ENCODE measurements at regions not wholly inside any gene's neighbourhood (a gene's known extent, or its start where the extent isn't known, plus 50 kb on each side); places are given as distances from the start of the nearest gene placed in this dataset.

GRCh38 chr13:34028496-34029442 is 210.8 kb downstream of the RFC3 start:
- TF ChIP-seq GATA3 (IDR thresholded peaks at IDR 0.05; ENCODE audit: low read depth, low read length) (no peak), GATA2 (IDR thresholded peaks at IDR 0.05; ENCODE audit: low read depth, low read length) (no peak)

DNA sequence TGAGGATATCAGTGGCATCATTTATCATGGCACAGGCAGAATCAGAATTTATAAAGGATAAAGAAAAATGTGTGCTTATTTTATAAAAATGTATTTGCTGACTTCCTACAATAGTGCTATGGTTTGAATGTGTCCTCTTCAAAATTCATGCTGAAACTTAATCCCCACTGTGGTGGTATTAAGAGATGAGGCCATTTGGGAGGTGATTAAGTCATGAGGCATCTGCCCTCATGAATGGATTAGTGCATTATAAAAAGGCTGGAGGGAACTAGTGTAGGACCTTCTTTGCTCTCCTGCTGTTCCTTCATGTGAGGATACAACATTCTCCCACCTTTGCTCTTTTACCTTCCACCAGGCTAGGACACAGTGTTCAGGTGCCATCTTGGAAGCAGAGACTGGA is 212.8 kb downstream of the RFC3 start:
- TF ChIP-seq GATA3 (IDR thresholded peaks at IDR 0.05; ENCODE audit: low read depth, low read length) (no peak), GATA2 (IDR thresholded peaks at IDR 0.05; ENCODE audit: low read depth, low read length) (no peak)

- TF ChIP-seq GATA3 (IDR thresholded peaks at IDR 0.05; ENCODE audit: low read depth, low read length) = no peak
- no peak for TF ChIP-seq GATA2 (IDR thresholded peaks at IDR 0.05; ENCODE audit: low read depth, low read length)
Measured at GRCh38 chr13:34031610-34032009, 213.7 kb downstream of the RFC3 start.

DNA sequence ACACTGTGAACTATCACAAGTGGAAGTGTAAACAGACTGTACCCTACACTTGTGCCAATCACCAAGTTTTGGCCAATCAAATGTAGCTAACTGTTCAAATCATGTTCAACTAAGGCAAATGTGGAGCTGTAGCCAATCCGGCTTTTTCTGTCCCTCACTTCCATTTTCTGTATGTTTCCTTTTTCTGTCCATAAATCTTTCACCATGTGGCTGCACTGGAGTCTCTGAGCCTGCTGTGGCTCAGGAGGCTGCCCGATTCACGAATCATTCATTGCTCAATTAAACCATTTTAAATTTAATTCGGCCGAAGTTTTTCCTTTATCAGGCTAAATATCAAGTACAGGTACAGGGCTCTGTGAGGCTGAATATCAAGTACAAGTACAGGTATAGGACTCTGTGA is 216.5 kb downstream of the RFC3 start:
- TF ChIP-seq GATA3 (IDR thresholded peaks at IDR 0.05; ENCODE audit: low read depth, low read length) (no peak), GATA2 (IDR thresholded peaks at IDR 0.05; ENCODE audit: low read depth, low read length) (no peak)

DNA sequence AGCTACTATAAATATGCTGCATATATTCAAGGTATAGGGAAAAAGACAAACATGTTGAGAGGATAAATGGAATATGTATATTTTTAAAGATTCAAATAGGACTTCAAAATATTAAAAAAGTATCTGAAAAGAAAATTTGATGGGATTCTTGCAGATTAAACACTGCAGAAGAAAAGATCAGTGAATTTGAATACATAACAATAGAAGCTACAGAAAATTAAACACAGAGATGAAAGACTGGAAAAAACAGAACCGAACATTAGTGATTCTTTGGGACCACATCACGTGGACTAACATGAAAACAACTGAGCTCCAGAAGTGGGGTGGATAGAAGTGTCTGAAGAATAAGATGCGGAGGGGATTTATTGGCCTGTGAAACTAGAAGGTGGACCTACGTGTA is 217.2 kb downstream of the RFC3 start:
- no peak for TF ChIP-seq GATA2 (IDR thresholded peaks at IDR 0.05; ENCODE audit: low read depth, low read length)
- no peak for TF ChIP-seq GATA3 (IDR thresholded peaks at IDR 0.05; ENCODE audit: low read depth, low read length)

- no peak for TF ChIP-seq GATA3 (IDR thresholded peaks at IDR 0.05; ENCODE audit: low read depth, low read length)
- no peak for TF ChIP-seq GATA2 (IDR thresholded peaks at IDR 0.05; ENCODE audit: low read depth, low read length)
Measured at GRCh38 chr13:34035676-34036325, 217.9 kb downstream of the RFC3 start.

DNA sequence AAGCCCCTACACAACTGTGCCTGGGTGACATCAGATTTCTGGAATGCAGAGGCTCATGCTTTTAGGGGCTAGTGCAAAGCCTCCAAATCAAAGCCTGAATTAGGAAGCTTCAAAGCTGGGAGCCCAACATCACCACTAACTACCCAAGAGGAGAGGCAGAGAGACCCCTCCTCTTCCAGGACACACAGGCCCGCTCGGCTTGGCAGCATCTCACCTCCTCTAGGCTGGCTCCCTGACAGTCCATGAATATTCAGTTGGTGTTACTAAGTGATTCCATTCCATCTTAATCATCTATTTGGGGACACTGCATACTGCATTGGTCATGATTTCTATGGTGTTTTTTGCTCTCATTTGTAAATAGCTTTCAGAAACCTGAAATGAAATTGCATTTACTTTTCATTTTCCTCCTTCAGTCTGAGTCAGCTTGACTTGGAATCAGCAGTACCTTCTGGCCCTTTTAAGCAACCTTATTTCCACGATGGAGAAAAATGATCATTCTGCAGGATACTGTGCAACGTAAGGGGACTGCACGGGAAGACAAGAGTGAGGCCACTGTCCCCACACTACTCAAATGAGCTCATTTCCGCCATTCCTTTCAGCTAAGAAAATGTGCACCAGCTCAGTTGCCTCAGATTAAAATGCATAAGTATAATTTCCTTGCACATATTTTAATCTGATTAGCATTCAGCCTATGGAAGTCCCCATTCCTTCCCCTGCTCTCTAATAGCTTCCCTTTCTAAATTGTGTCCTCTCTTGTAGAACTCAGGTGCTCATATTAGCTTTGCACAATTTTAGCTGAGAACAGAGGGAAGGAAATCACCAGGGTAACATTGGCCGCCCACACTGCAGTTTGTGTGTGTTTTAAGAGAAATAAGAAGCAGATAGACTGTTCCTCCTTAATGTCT is 219.9 kb downstream of the RFC3 start:
- TF ChIP-seq GATA3 (IDR thresholded peaks at IDR 0.05; ENCODE audit: low read depth, low read length) = no peak
- TF ChIP-seq GATA2 (IDR thresholded peaks at IDR 0.05; ENCODE audit: low read depth, low read length) = no peak

DNA sequence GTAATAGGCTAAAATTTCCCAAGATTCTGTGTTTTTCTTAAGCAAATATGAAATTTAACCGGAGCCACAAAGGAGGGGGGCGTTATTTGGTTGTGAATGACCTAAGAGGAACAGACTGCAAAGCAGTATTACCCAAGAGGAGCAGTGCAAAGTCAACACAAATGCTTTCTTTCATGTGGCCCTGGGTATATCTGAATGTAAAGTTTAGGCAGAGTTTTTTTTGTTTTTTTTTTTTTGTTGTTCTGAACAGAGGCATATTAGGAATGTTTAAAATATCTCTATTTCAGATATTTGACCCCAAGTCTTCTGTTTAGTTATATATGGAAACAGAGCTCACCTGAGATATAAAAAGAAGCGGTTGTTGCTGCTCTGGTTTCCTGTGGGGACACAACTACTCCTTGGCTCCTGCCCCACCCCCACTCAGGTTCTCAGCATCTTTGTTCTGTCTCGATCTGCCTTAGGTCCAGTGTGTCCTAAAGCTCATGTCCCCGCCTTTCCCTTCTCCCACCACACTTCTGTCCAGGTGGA is 220.7 kb downstream of the RFC3 start:
- TF ChIP-seq GATA3 (IDR thresholded peaks at IDR 0.05; ENCODE audit: low read depth, low read length) (no peak), GATA2 (IDR thresholded peaks at IDR 0.05; ENCODE audit: low read depth, low read length) (no peak)

DNA sequence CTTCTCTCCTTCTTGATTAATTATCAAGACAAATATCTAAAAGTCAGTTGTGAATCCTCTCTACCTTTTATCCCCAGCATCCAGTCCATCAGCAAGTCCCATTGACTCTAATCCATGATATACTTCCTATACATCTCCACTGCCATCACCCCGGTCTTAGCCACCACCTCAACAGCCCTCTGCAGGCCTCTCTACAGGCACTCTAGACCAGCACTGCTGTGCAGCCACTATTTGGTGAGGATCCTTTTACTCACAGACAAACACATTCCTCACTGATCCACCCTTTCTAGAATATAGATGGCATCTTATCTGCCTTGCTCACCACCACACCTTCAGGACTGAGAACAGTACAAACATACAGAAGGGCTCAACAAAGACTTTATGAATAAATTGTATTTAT is 221.7 kb downstream of the RFC3 start:
- no peak for TF ChIP-seq GATA3 (IDR thresholded peaks at IDR 0.05; ENCODE audit: low read depth, low read length)
- no peak for TF ChIP-seq GATA2 (IDR thresholded peaks at IDR 0.05; ENCODE audit: low read depth, low read length)

DNA sequence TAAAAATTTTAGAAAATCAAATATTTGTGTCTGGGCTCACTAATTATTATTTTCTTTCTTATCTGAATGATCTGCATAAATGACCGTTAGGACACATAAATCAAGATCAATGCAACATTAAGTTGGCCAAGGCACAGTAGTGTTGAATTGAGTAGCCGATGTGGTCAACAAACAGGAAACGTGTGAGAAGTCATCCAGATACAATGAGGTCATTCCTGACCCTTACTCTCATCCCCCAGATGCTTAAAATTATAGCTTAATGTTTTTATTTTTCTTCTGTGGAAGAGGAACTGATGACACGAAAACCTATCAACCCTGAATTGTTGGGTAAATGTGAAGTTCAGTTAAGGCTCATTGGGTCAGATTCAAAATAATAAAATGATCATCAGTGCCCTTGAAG is 222.9 kb downstream of the RFC3 start:
- TF ChIP-seq GATA3 (IDR thresholded peaks at IDR 0.05; ENCODE audit: low read depth, low read length) (no peak), GATA2 (IDR thresholded peaks at IDR 0.05; ENCODE audit: low read depth, low read length) (no peak)

GRCh38 chr13:34044041-34044440 is 226.1 kb downstream of the RFC3 start:
- TF ChIP-seq GATA3 (IDR thresholded peaks at IDR 0.05; ENCODE audit: low read depth, low read length) = no peak
- TF ChIP-seq GATA2 (IDR thresholded peaks at IDR 0.05; ENCODE audit: low read depth, low read length) = no peak

DNA sequence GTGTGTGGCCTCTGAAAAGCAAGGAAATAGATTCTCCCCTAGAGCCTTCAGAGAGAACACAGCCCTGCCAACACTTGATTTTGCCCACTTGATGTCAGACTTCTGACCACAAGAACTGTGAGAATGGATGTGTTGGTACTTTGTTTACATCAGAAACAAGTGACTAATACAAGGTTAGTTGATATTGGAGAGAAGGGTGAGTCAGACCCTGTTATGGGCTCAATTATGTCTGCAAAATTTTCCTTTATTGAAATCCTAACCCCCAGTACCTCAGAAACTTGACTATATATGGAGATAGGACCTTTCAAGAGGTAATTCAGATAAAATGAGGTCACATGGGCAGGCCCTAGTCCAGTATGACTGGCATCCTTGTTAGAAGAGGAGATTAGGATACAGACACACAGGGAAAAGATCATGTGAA is 226.7 kb downstream of the RFC3 start:
- TF ChIP-seq GATA3 (IDR thresholded peaks at IDR 0.05; ENCODE audit: low read depth, low read length) (no peak), GATA2 (IDR thresholded peaks at IDR 0.05; ENCODE audit: low read depth, low read length) (no peak)

DNA sequence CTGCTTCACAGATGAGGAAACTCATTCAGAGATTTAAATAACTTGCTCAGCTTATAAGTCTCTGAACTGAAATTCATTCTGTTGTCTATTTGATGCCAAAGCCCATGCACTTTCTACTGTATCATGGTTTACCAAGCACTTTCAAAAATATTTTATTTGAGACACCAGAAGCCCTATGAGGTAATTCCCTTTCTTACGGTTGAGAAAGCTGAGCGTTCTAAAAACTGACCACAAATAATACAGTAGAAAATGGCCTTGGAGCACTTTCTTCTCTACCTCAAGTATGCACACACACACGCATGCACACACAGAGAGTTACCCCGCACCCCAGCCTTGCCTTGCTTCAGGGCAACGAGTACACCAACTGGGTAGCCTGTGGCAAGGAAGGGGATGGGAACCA is 228.5 kb downstream of the RFC3 start:
- TF ChIP-seq GATA3 (IDR thresholded peaks at IDR 0.05; ENCODE audit: low read depth, low read length) = no peak
- TF ChIP-seq GATA2 (IDR thresholded peaks at IDR 0.05; ENCODE audit: low read depth, low read length) = no peak

- no peak for TF ChIP-seq GATA2 (IDR thresholded peaks at IDR 0.05; ENCODE audit: low read depth, low read length)
- TF ChIP-seq GATA3 (IDR thresholded peaks at IDR 0.05; ENCODE audit: low read depth, low read length) = no peak
Measured at GRCh38 chr13:34048652-34049051, 230.7 kb downstream of the RFC3 start.

Data from SH-SY5Y (cell line).